IMR-90 (cell line): ENCODE measurements at regions not wholly inside any gene's neighbourhood (a gene's known extent, or its start where the extent isn't known, plus 50 kb on each side); places are given as distances from the start of the nearest gene placed in this dataset.

ENCODE experiments used
- ATAC-seq: fragments of 200-7000 bp; cut with Tn5 transposase; 2 replicates; pipeline ENCODE4 v1.9.1; 2020; ENCODE audit warnings: low read depth, mild to moderate bottlenecking, moderate library complexity
- BruUV-seq: library from RNA; stranded (reverse); fragments of 400-500 nt; replicated peaks from 2 replicates; lab custom pipeline; 2021; lab: Mats Ljungman, UMichigan
- CTCF ChIA-PET: fragments of 300-600 bp; formaldehyde crosslinking; extraction: SDS; loops from one replicate; lab custom pipeline; 2021; ENCODE audit warnings: antibody characterized with exemption; lab: Yijun Ruan, JAX
- POLR2A ChIA-PET: fragments of 300-600 bp; sonication (Branson Sonifier 250); formaldehyde crosslinking; loops from one replicate; lab custom pipeline; 2022; ENCODE audit warnings: antibody characterized with exemption; ENCODE audit not compliant: unreplicated experiment; lab: Charles Lee
- DNase-seq: peaks from one replicate; pipeline ENCODE4 v3.0.0; 2013
- H2AFZ ChIP-seq: replicated peaks from 2 replicates; pipeline ENCODE3; 2013; ENCODE audit warnings: low read length, mild to moderate bottlenecking; ENCODE audit not compliant: poor library complexity
- H2AK5ac ChIP-seq: 2 replicates; pipeline ENCODE4 v1.6.1; 2013; ENCODE audit warnings: low read depth, low read length, inconsistent platforms
- H2AK9ac ChIP-seq: replicated peaks from 2 replicates; pipeline ENCODE3; 2013; ENCODE audit warnings: mild to moderate bottlenecking, low read depth, low read length, moderate library complexity; ENCODE audit not compliant: poor library complexity
- H2BK120ac ChIP-seq: 2 replicates; pipeline ENCODE4 v1.6.1; 2013; ENCODE audit warnings: low read depth, low read length, inconsistent platforms
- H2BK15ac ChIP-seq: 3 replicates; pipeline ENCODE4 v1.6.1; 2013; ENCODE audit warnings: low read depth, low read length, inconsistent platforms
- H2BK20ac ChIP-seq: 2 replicates; pipeline ENCODE4 v1.6.1; 2013; ENCODE audit warnings: low read depth, mild to moderate bottlenecking, inconsistent platforms, low read length, moderate library complexity
- H2BK5ac ChIP-seq: 2 replicates; pipeline ENCODE4 v1.6.1; 2013; ENCODE audit warnings: mild to moderate bottlenecking, low read depth, low read length, inconsistent platforms; ENCODE audit not compliant: poor library complexity, severe bottlenecking
- H3K14ac ChIP-seq: replicated peaks from 2 replicates; pipeline ENCODE4 v1.6.1; 2013; ENCODE audit warnings: low read depth, low read length, inconsistent platforms
- H3K18ac ChIP-seq: 2 replicates; pipeline ENCODE4 v1.6.1; 2013; ENCODE audit warnings: low read depth, low read length, control low read depth
- H3K23ac ChIP-seq: 2 replicates; pipeline ENCODE4 v1.6.1; 2013; ENCODE audit warnings: low read depth, low read length, inconsistent platforms
- H3K27ac ChIP-seq: 2 replicates; pipeline ENCODE4 v1.5.1; 2013; ENCODE audit warnings: mild to moderate bottlenecking, control low read depth, low read length; ENCODE audit not compliant: insufficient read depth
- H3K27me3 ChIP-seq: 2 replicates; pipeline ENCODE4 v1.6.1; 2013; ENCODE audit warnings: low read length; ENCODE audit not compliant: control insufficient read depth, insufficient read depth
- H3K36me3 ChIP-seq: 2 replicates; pipeline ENCODE4 v1.6.1; 2013; ENCODE audit warnings: low read length, mixed read lengths; ENCODE audit not compliant: control insufficient read depth, insufficient read depth
- H3K4ac ChIP-seq: 2 replicates; pipeline ENCODE4 v1.6.1; 2013; ENCODE audit warnings: low read depth, low read length, inconsistent platforms
- H3K4me1 ChIP-seq: 2 replicates; pipeline ENCODE4 v1.6.1; 2013; ENCODE audit warnings: low read length, mixed read lengths; ENCODE audit not compliant: control insufficient read depth, insufficient read depth
- H3K4me2 ChIP-seq: 2 replicates; pipeline ENCODE4 v1.6.1; 2013; ENCODE audit warnings: low read depth, mild to moderate bottlenecking, control low read depth, low read length, moderate library complexity
- H3K4me3 ChIP-seq: 2 replicates; pipeline ENCODE4 v1.5.1; 2013; ENCODE audit warnings: low read depth, mild to moderate bottlenecking, control low read depth, low read length, moderate library complexity; ENCODE audit not compliant: insufficient read depth
- H3K56ac ChIP-seq: 2 replicates; pipeline ENCODE4 v1.6.1; 2013; ENCODE audit warnings: low read length, inconsistent platforms; ENCODE audit not compliant: insufficient read depth; ENCODE audit errors: extremely low read depth
- H3K79me1 ChIP-seq, 2 experiments: 2 replicates each; pipeline ENCODE4 v1.6.1; 2013; ENCODE audit warnings: low read length in 2 of 2, inconsistent platforms in 1 of 2, low read depth in 1 of 2
- H3K9ac ChIP-seq: 2 replicates; pipeline ENCODE4 v1.6.1; 2013; ENCODE audit warnings: low read depth, low read length, control low read depth
- H3K9me1 ChIP-seq: 2 replicates; pipeline ENCODE4 v1.6.1; 2013; ENCODE audit warnings: low read length, inconsistent platforms; ENCODE audit not compliant: insufficient read depth
- H3K9me3 ChIP-seq: 2 replicates; pipeline ENCODE4 v1.6.1; 2013; ENCODE audit warnings: low read length; ENCODE audit not compliant: control insufficient read depth, insufficient read depth
- H4K20me1 ChIP-seq: 2 replicates; pipeline ENCODE4 v1.6.1; 2013; ENCODE audit warnings: low read length, inconsistent platforms; ENCODE audit not compliant: insufficient read depth
- H4K5ac ChIP-seq: 2 replicates; pipeline ENCODE4 v1.6.1; 2013; ENCODE audit warnings: mild to moderate bottlenecking, low read depth, low read length, control low read depth
- H4K8ac ChIP-seq, 2 experiments: 2 replicates each; pipeline ENCODE4 v1.6.1; 2013; ENCODE audit warnings: low read depth in 2 of 2, low read length in 2 of 2, control low read depth in 1 of 2, inconsistent platforms in 1 of 2
- H4K91ac ChIP-seq: 2 replicates; pipeline ENCODE4 v1.6.1; 2013; ENCODE audit warnings: low read depth, low read length, inconsistent platforms; ENCODE audit not compliant: insufficient read depth
- BHLHE40 ChIP-seq: fragments of 150-350 bp; IDR thresholded peaks from 2 replicates; pipeline ENCODE4 v1.6.1; 2016; ENCODE audit warnings: mild to moderate bottlenecking, low read depth, low read length
- CEBPB ChIP-seq: IDR thresholded peaks from 2 replicates; pipeline ENCODE4 v1.6.1; 2012; ENCODE audit warnings: low read depth, low read length, improper control_type of control experiment
- FOS ChIP-seq: fragments of 150-350 bp; IDR thresholded peaks from 2 replicates; pipeline ENCODE4 v1.6.1; 2016; ENCODE audit warnings: low read depth, low read length
- MAZ ChIP-seq: IDR thresholded peaks from 2 replicates; pipeline ENCODE4 v1.6.1; 2012; ENCODE audit warnings: low read depth, mild to moderate bottlenecking, low read length, improper control_type of control experiment, moderate library complexity, borderline replicate concordance
- MXI1 ChIP-seq: IDR thresholded peaks from 2 replicates; pipeline ENCODE4 v1.6.1; 2012; ENCODE audit warnings: low read depth, mild to moderate bottlenecking, low read length, moderate library complexity, borderline replicate concordance
- NFE2L2 ChIP-seq: fragments of 150-350 bp; IDR thresholded peaks from 2 replicates; pipeline ENCODE4 v1.6.1; 2016; ENCODE audit warnings: low read depth, mild to moderate bottlenecking, low read length
- POLR2A ChIP-seq: IDR thresholded peaks from 2 replicates; pipeline ENCODE4 v1.6.1; 2012; ENCODE audit warnings: mild to moderate bottlenecking, low read depth, low read length
- RAD21 ChIP-seq: IDR thresholded peaks from 2 replicates; pipeline ENCODE4 v1.6.1; 2012; ENCODE audit warnings: low read length, improper control_type of control experiment
- RCOR1 ChIP-seq: IDR thresholded peaks from 2 replicates; pipeline ENCODE4 v1.6.1; 2012; ENCODE audit warnings: mild to moderate bottlenecking, low read length, improper control_type of control experiment; ENCODE audit not compliant: insufficient replicate concordance
- SMC3 ChIP-seq: fragments of 150-350 bp; IDR thresholded peaks from 2 replicates; pipeline ENCODE4 v1.6.1; 2016; ENCODE audit warnings: low read depth, mild to moderate bottlenecking, antibody characterized with exemption, low read length, moderate library complexity
- WGBS, 2 experiments: methylation state at CpG; one replicate each; pipeline versions ENCODE4 v1.1.5 to v1.1.7; 2013; ENCODE audit warnings: missing lambda C conversion rate in 2 of 2; ENCODE audit not compliant: insufficient read length in 1 of 2; ENCODE audit errors: extremely low coverage in 2 of 2; 5-methylcytosine and 5-hydroxymethylcytosine counted together
- dilution Hi-C: fragments of 300-500 bp; cut with HindIII; formaldehyde crosslinking; loops from one replicate; pipeline ENCODE4 v1.14.3; 2018; ENCODE audit warnings: low sequenced_read_pairs; ENCODE audit not compliant: unreplicated experiment
- in situ Hi-C: fragments of 300-500 bp; cut with MboI; formaldehyde crosslinking; loops from 3 replicates; pipeline ENCODE4 v1.14.3; 2019; ENCODE audit warnings: low sequenced_read_pairs, inconsistent platforms, mixed read lengths
- intact Hi-C: fragments of 100-400 bp; cut with micrococcal nuclease; formaldehyde crosslinking; loops from 2 replicates; pipeline ENCODE4 v1.10.0; 2022
- TF ChIP-seq, protein P1 (sequence below): fragments of 150-350 bp; IDR thresholded peaks from 2 replicates; pipeline ENCODE4 v1.6.1; 2017; ENCODE audit warnings: mild to moderate bottlenecking, antibody characterized with exemption, low read length, low read depth
- TF ChIP-seq, protein P2 (sequence below): conservative IDR thresholded peaks from 2 replicates; pipeline ENCODE4 v1.5.1; 2012; ENCODE audit warnings: mild to moderate bottlenecking, low read depth, low read length, improper control_type of control experiment
- TF ChIP-seq, protein P3 (sequence below): fragments of 150-350 bp; IDR thresholded peaks from 2 replicates; pipeline ENCODE4 v1.6.1; 2016; ENCODE audit warnings: low read depth, mild to moderate bottlenecking, low read length, moderate library complexity, borderline replicate concordance

DNA sequence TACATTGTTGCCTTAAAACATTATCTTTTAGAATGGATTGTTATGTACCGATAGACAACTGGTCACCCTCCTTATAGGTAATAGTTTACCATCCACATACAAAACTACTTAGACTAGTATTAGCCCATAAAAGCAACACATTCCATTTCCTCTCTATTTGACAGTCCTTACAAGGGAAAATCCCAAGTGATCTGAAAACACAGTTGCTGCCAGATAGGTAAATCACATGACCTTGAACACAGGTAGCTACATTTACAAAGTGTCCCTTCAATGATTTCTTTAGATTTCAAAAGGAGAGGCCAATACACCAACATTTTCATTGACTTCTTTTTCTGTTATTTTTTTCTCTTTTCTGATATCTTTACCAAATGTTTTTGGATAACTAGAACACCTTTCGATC, 102.9 kb upstream of the SMYD2 start:
- TF ChIP-seq BHLHE40: no peak
- no peak for TF ChIP-seq FOS
- TF ChIP-seq, protein P1, sequence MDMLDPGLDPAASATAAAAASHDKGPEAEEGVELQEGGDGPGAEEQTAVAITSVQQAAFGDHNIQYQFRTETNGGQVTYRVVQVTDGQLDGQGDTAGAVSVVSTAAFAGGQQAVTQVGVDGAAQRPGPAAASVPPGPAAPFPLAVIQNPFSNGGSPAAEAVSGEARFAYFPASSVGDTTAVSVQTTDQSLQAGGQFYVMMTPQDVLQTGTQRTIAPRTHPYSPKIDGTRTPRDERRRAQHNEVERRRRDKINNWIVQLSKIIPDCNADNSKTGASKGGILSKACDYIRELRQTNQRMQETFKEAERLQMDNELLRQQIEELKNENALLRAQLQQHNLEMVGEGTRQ: no peak
- no peak for TF ChIP-seq NFE2L2
- no peak for TF ChIP-seq RCOR1
- TF ChIP-seq, protein P2, sequence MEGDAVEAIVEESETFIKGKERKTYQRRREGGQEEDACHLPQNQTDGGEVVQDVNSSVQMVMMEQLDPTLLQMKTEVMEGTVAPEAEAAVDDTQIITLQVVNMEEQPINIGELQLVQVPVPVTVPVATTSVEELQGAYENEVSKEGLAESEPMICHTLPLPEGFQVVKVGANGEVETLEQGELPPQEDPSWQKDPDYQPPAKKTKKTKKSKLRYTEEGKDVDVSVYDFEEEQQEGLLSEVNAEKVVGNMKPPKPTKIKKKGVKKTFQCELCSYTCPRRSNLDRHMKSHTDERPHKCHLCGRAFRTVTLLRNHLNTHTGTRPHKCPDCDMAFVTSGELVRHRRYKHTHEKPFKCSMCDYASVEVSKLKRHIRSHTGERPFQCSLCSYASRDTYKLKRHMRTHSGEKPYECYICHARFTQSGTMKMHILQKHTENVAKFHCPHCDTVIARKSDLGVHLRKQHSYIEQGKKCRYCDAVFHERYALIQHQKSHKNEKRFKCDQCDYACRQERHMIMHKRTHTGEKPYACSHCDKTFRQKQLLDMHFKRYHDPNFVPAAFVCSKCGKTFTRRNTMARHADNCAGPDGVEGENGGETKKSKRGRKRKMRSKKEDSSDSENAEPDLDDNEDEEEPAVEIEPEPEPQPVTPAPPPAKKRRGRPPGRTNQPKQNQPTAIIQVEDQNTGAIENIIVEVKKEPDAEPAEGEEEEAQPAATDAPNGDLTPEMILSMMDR: no peak
- no peak for TF ChIP-seq MXI1
- no peak for TF ChIP-seq SMC3
- no peak for TF ChIP-seq CEBPB
- no peak for TF ChIP-seq RAD21
- no peak for TF ChIP-seq MAZ
- no peak for TF ChIP-seq POLR2A
- TF ChIP-seq, protein P3, sequence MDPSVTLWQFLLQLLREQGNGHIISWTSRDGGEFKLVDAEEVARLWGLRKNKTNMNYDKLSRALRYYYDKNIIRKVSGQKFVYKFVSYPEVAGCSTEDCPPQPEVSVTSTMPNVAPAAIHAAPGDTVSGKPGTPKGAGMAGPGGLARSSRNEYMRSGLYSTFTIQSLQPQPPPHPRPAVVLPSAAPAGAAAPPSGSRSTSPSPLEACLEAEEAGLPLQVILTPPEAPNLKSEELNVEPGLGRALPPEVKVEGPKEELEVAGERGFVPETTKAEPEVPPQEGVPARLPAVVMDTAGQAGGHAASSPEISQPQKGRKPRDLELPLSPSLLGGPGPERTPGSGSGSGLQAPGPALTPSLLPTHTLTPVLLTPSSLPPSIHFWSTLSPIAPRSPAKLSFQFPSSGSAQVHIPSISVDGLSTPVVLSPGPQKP: no peak
- ChIA-PET CTCF (no interaction called here), POLR2A (no interaction called here)
- Histone ChIP-seq H2AFZ (no peak overlapping the region), H2BK120ac (no peak overlapping the region), H2BK15ac (no peak overlapping the region), H2AK9ac (no peak overlapping the region), H3K4me1 (no peaks in the 10 kb centered on the region), H3K79me1 (no peaks in the 10 kb centered on the region), H3K9me3 (no peaks in the 10 kb centered on the region), H3K4me3 (no peak overlapping the region), H3K18ac (no peak overlapping the region), H2BK20ac (no peak overlapping the region), H3K36me3 (no peaks in the 10 kb centered on the region), H3K4me2 (no peak overlapping the region), H3K4ac (no peak overlapping the region), H3K56ac (no peak overlapping the region), H3K9me1 (no peaks in the 10 kb centered on the region), H4K5ac (no peak overlapping the region), H2AK5ac (no peak overlapping the region), H3K23ac (no peak overlapping the region), H3K27me3 (peaks cover 2% of the 10 kb centered on the region; the same call in 1 of the 2 replicates), H4K8ac (no peak overlapping the region), H4K91ac (no peak overlapping the region), H3K14ac (no peak overlapping the region), H2BK5ac (no peak overlapping the region), H4K20me1 (no peaks in the 10 kb centered on the region), H3K9ac (no peak overlapping the region), H3K27ac (no peak overlapping the region)
- no TSS peak for BruUV-seq
- DNase-seq: no peak
- in situ Hi-C loops: no loop called here
- intact Hi-C loops: no loop called here
- dilution Hi-C loops: no loop called here
- no peak for ATAC-seq
- no CpG with 5 or more reads among the region's 2 CpGs for WGBS, 2 experiments
